ENCODE measurements at regions not wholly inside any gene's neighbourhood (a gene's known extent, or its start where the extent isn't known, plus 50 kb on each side); places are given as distances from the start of the nearest gene placed in this dataset.

GRCh38 chr13:59416561-59416960 lies 747.2 kb downstream of the DIAPH3 start:
- Histone ChIP-seq H3F3A (ENCODE audit: insufficient read depth, low read length, poor library complexity, severe bottlenecking) (no peaks in the 10 kb centered on the region), H3K4me3 (ENCODE audit: low read length) (no peak overlapping the region), H4K20me1 (ENCODE audit: insufficient read depth) (no peaks in the 10 kb centered on the region), H3K36me3 (ENCODE audit: insufficient read depth, low read length) (no peaks in the 10 kb centered on the region), H3K4me2 (ENCODE audit: low read length) (no peak overlapping the region), H3K9ac (ENCODE audit: low read length) (no peak overlapping the region), H3K9me3 (ENCODE audit: low read length) (no peaks in the 10 kb centered on the region), H3K27me3 (ENCODE audit: insufficient read depth, low read depth, low read length) (no peaks in the 10 kb centered on the region), H3K79me2 (replicated peaks; ENCODE audit: insufficient read depth, low read length) (no peaks in the 10 kb centered on the region), H3K27ac (ENCODE audit: low read length) (no peak overlapping the region), H3K9me2 (ENCODE audit: insufficient read depth, low read length) (no peaks in the 10 kb centered on the region), H2AFZ (ENCODE audit: low read depth, low read length) (no peak overlapping the region)
- TF ChIP-seq EZH2 (IDR thresholded peaks at IDR 0.05; ENCODE audit: borderline replicate concordance, insufficient read depth, low read length, poor library complexity, severe bottlenecking) (no peak), REST (IDR thresholded peaks at IDR 0.05; ENCODE audit: borderline replicate concordance) (no peak), POLR2AphosphoS5 (IDR thresholded peaks at IDR 0.05) (no peak), MXI1 (conservative IDR thresholded peaks at IDR 0.05; ENCODE audit: poor library complexity, severe bottlenecking) (no peak), CTCF (IDR thresholded peaks at IDR 0.05; ENCODE audit: poor library complexity, severe bottlenecking) (no peak), EP300 (conservative IDR thresholded peaks at IDR 0.05; ENCODE audit: poor library complexity, severe bottlenecking) (no peak), RAD21 (conservative IDR thresholded peaks at IDR 0.05) (no peak), SMC3 (conservative IDR thresholded peaks at IDR 0.05; ENCODE audit: poor library complexity) (no peak), TAF1 (IDR thresholded peaks at IDR 0.05; ENCODE audit: low read depth) (no peak)

GRCh38 chr13:59422646-59423045 lies 741.1 kb downstream of the DIAPH3 start:
- Histone ChIP-seq H4K20me1 (ENCODE audit: insufficient read depth) (no peaks in the 10 kb centered on the region), H3F3A (ENCODE audit: insufficient read depth, low read length, poor library complexity, severe bottlenecking) (no peaks in the 10 kb centered on the region), H3K9ac (ENCODE audit: low read length) (no peak overlapping the region), H3K4me2 (ENCODE audit: low read length) (no peak overlapping the region), H2AFZ (ENCODE audit: low read depth, low read length) (no peak overlapping the region), H3K9me3 (ENCODE audit: low read length) (no peaks in the 10 kb centered on the region), H3K27me3 (ENCODE audit: insufficient read depth, low read depth, low read length) (no peaks in the 10 kb centered on the region), H3K79me2 (replicated peaks; ENCODE audit: insufficient read depth, low read length) (no peaks in the 10 kb centered on the region), H3K9me2 (ENCODE audit: insufficient read depth, low read length) (no peaks in the 10 kb centered on the region), H3K4me3 (ENCODE audit: low read length) (no peak overlapping the region), H3K36me3 (ENCODE audit: insufficient read depth, low read length) (no peaks in the 10 kb centered on the region), H3K27ac (ENCODE audit: low read length) (no peak overlapping the region)
- TF ChIP-seq MXI1 (conservative IDR thresholded peaks at IDR 0.05; ENCODE audit: poor library complexity, severe bottlenecking) (no peak), POLR2AphosphoS5 (IDR thresholded peaks at IDR 0.05) (no peak), EP300 (conservative IDR thresholded peaks at IDR 0.05; ENCODE audit: poor library complexity, severe bottlenecking) (no peak), RAD21 (conservative IDR thresholded peaks at IDR 0.05) (no peak), CTCF (IDR thresholded peaks at IDR 0.05; ENCODE audit: poor library complexity, severe bottlenecking) (no peak), EZH2 (IDR thresholded peaks at IDR 0.05; ENCODE audit: borderline replicate concordance, insufficient read depth, low read length, poor library complexity, severe bottlenecking) (no peak), SMC3 (conservative IDR thresholded peaks at IDR 0.05; ENCODE audit: poor library complexity) (no peak), REST (IDR thresholded peaks at IDR 0.05; ENCODE audit: borderline replicate concordance) (no peak), TAF1 (IDR thresholded peaks at IDR 0.05; ENCODE audit: low read depth) (no peak)
